GM19238 (cell line): ENCODE measurements at regions not wholly inside any gene's neighbourhood (a gene's known extent, or its start where the extent isn't known, plus 50 kb on each side); places are given as distances from the start of the nearest gene placed in this dataset.
"Not testable (repeated sequence)": the region's sequence is repeated elsewhere in the genome, so short reads cannot be mapped to it uniquely, and the experiment has no call there.

Source experiments
- DNase-seq: peaks from one replicate; pipeline ENCODE4 v3.0.0; 2011; ENCODE audit warnings: low spot score; ENCODE audit not compliant: insufficient read length

DNA sequence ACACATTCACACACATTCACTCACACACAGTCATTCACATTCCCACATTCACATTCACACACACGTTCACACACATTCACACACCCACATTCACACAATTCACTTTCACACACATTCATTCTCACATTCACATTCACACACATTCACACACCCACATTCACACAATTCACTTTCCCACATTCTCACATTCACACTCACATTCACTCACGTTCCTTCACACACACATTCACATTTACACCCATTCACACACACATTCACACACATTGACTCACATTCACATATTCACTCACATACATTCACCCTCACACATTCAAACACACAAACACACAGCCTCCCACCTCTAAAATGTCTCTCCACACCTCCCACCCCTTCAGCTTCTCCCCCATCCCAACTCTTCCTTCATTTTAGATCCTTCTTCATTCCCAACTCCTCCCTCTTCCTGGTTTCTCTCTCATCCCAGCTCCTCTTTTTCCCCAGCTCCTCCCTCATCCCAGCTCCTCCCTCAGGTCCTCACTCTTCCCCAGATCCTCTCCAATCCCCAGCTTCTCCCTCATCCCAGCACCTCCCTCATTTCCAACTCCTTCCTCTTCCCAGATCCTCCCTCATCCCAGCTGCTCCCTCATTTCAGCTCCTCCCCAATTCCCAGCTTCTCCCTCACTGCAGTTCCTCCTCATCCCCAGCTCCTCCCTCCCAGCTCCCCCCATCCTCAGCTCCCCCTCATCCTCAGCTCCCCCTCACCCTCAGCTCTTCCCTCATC, 111.0 kb downstream of the FAM53A start:
- no peak for DNase-seq

DNA sequence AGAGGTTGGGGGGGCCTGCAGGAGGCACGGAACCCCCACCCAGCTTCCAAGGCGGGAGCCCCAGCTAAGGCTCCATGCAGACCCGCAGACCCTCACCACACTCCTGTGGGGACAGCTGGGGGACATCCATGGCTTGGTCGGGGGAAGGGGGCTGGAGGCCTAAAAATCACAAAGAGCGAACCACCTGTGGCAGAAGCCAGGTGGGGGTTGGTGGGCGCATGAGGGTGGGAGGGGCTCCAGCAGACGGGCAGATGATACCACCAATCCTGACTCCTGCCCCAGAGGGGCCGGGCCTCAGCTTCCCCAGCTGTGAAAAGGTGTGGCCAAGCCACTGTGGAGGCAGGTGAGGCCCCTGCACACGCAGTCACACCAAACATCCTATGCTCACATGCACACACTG, 111.6 kb downstream of the FAM53A start:
- no peak for DNase-seq

DNA sequence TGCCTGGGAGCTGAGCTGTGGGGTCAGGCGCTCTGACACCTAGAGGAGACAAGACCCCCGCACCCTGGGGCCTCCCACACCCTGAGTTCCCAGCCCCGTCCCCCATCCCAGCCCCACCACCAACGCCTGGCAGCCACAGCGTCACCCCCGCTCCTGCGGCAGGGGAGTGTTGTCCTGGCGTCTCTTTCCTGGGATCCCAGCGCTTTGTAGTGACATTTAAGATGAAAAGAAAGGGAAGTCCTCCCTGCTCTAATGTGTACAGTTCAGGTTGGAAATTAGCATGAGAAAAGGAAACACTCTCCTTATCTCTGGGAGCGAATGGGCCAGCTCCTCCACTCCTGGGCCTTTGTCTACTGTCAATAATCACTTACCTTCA, 112.1 kb downstream of the FAM53A start:
- DNase-seq: no peak

DNA sequence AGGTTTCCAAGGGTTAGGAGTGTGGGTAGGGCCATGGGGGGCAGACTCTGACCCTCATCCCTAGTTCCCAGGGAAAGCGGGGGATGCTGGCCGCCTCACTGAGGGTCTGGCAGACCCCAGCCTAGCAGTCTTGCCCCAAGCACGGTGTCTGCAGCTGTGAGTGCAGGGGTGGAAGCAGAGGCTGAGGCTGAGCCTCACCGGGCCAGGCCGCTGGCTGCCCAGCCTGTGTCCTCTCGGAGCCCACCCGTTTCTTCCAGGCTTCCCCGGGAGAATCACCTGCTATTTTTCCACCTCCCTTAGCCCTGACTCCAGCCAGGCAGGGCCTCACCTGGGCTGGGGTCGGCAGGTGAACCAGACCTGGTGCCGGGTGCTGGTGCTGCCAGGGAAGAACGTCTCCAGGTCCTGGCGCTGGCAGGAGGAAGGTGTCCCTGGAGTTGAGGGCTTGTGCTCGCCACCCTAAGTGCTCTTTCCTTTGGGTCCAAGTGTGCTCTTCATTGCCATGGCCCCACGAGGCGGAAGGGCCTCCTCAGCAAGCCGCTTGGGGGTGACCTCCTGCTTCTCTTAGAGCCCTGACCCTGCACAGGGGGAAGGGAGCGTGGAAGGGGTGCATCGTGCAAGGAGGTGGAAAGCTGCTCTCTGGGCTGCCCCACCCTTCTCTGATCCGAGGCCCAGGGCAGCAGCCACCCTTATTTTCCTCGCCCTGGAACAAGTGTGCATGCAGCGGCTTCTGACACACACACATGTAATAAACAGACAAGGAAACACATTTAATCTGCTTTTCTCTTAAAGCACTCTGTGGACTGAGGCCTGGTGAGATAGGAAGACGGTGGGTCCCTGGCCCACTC, 112.7 kb downstream of the FAM53A start:
- no peak for DNase-seq

DNA sequence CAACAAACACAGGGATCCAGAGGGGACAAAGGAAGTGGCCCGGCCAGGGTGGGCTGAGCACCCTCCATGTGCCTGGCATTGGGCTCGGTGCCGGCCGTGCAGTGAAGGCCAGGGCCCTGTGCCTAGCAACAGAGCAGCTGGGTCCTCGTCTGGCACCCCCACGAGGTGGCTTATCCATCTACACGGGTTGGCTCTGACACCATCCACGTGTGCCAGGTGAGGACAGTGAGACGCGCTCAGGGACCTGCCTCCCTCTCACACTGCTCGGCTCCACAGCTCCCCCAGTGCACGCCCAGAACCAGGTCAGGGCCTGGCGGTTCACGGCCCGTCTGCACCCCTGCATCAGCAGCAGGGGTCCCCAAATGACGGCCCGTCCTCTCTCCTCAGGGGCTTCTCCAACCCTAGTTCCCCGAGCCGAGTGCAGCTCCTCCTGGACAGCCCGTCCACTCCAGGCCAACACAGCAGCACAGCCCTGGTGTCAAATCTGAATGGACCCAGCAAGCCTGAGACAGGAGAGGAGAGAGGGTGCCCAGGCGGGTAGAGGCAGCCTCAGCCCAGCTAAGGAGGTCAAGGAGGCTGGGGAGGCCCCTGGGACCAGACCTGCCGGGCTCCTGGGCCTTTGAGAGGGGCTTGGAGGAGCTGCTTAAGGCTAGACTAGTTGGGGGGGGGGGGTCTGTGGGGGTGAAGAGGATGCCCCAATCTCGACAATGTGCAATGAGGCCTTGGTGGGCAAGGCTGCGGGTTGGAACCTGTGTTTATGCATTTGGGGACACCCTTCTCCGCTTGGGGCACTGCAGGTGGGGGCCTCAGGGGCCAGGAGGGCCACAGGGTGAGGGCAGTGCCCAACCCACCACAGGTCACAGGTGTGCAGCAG, 113.6 kb downstream of the FAM53A start:
- DNase-seq: no peak

DNA sequence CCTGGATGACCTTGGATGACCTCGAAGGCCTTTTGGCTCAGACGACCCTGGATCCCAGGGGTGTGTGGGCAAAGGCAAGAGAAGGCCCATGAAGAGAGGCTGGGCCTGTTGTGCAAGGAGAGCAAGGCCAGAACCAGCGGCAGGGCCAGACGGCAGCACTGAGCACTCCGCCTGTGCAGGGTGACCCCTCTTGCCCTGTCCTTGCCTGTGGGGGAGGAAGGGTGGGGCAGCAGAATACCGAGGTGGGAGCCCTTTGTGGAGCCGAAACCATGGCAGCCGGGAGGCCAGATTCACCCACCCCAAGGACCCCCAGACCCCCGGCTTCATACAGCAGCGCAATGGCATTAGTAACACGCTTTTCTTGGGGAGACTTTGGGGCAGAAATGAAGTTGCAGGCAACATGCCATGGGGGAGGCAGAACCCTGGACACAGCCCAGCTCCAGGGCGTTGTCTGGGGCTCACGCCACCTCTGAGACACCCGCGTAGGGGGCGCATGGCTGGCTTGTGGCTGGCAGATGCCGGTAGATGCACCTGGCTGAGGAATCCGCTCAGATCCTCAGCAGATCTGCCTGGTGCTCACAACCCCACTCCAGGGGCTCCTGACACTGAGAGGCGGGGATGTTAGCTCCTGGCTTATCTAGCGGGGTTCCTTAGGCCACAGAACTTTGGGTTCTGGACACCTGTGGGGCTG, 114.5 kb downstream of the FAM53A start:
- DNase-seq: no peak

DNA sequence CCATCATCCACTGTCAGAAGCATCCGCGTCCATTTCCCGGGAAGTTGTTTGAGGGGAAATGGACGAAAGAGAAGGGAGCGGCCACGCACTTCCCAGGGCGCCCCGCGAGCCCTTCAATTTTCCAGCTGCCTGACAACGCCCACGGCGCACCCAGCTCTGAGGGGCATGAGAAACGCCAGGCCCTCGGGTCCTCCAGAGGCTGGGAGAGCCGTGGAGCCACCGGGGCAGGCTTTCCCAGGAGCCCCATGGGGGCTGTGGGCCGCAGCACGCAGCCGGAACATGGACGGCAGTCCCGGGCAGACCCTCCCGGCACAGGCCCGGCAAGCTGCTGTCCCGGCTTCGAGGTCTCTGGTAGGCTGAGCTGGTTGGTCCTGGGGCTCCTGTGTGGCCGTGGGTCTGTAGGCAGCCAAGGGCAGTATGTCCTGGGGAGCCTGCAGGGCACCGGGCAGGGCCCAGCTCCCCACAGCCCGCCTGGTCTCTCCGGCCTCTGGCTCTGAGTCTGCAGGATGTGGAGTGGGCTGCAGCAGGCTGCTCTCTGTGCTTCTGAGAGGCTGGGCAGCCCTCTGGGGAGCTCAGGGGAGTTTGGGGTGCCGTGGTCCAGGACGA, 115.2 kb downstream of the FAM53A start:
- DNase-seq: no peak

DNA sequence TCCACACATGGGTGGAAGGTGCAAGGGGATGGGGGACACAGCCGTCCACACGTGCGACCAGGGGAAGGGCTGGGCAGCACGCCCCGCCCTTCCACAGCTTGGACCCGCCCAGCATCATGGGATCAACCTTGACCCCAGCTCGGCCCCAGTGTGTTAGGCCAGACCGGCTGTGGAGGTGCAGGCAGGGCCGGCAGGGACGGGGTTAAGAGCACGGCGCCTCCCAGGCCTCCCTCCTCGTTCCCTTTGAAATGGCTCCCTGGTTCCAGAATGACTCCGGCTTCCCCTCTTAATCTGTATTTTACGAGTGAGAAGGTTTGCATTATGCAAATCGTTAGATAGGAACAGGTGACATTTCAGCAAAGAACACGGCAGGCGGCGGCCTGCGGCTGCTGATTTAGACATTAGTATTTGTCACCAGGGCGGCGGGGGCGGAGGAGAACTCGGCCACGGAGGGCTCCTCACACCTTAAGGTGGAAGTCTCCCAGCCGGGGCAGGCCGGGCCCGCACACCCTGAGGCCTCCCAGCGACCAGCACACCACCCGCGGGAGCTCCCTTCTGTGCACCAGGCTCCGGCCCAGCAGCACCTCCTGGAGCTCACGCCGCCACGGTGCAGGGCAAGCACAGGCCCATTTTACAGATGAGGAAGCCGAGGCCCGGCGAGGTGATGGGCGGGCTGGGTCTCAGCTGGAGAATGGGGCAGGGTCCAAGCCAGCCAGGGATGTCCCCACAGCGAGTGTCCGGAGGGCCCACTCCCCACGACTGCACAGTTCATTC, 116.1 kb downstream of the FAM53A start:
- no peak for DNase-seq

DNA sequence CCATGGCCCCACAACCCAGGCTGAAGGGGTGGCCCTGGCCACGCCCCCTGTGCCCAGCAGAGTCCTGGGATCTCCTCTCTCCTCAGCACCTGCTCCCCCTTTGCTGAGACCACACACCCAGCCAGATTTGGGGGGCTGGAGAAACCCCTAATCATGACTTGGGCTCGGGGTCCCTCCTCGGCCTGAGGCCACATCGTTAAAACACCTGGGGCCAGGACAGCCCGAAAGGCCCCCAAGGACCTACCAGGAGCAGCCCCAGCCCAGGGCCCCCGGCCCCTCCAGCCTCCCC, 116.7 kb downstream of the FAM53A start:
- DNase-seq: no peak

DNA sequence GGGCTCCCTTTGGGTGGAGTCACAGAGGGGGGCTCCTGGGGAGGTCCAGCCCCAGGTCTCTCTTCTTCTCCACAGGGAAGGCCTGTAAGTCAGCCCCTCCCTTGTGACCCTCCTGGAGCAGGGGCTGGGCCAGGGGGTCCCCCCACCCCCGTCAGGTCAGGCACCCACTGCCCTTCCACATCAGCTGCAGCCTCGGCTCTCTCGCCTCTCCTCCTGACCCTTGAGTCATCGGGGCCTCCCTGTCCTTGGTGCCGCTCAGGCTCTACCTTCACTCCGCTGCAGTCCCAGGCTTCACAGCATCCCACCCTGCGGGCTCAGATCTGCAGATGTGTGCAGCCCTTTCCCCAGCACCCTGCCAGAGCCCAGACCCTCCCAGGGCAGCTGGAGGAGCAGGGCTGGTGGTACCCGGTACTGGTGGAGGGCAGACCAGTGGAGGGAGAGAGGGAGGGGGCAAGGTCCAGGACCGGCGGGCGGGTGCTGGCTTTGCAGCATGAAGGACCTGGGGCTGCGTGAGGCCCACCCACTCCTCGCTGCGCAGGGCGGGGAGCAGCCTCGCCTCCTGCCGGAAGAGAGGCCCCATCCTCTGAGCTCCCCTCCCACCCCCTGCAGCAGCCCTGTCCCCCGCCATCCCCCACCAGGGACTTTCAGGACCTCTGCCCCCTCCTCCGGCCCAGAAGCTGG, 117.1 kb downstream of the FAM53A start:
- no peak for DNase-seq

DNA sequence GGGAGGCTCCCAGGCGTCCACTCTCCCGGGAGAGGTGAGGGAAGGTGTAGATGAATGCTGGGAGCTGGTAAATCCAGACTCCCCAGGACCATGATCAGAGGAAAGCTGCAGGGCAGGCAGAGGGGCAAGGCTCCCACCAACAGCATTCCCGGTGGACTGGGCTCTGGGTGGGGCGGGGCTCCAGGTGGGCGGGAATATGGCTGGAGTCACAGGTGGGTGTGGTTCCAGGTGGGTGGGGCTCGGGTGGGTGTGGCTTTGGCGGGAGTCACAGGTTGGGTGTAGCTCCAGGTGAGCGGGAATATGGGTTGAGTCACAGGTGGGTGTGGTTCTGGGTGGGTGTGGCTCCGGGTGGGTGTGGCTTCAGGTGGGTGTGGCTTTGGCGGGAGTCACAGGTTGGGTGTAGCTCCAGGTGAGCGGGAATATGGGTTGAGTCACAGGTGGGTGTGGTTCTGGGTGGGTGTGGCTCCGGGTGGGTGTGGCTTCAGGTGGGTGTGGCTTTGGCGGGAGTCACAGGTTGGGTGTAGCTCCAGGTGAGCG, 117.7 kb downstream of the FAM53A start:
- not testable (repeated sequence) for DNase-seq

DNA sequence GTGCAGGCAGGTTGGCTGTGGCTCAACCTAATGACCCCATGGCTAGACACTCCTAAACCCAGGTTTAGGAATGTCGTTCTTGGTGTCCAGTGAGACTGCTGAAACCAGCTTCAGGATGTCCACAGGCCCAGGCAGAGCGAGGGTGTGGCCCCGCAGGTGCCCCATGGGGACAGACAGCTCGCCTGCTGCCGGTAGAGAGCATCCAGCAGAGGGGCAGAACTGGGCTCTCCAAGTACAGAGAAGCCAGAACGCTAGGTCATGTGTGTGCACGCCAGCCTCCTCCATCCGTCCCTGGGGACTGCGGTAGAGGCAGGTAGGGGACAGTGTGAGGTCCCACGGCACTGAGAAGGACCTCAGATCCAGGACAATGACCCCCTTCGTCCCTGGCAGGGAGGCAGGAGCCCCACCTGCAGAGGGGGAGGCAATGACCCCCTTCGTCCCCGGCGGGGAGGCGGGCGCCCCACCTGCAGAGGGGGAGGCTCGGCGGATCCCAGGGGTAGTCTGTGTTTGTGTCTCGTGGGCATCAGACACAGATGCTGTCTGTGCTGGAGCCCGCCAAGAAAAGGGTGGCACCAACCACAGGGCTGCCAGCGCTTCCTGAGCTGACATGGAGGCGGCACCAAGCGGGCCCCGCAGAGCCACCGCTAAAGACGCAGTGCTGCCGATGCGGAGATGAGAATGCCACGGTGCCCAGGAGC, 118.4 kb downstream of the FAM53A start:
- DNase-seq: no peak

DNA sequence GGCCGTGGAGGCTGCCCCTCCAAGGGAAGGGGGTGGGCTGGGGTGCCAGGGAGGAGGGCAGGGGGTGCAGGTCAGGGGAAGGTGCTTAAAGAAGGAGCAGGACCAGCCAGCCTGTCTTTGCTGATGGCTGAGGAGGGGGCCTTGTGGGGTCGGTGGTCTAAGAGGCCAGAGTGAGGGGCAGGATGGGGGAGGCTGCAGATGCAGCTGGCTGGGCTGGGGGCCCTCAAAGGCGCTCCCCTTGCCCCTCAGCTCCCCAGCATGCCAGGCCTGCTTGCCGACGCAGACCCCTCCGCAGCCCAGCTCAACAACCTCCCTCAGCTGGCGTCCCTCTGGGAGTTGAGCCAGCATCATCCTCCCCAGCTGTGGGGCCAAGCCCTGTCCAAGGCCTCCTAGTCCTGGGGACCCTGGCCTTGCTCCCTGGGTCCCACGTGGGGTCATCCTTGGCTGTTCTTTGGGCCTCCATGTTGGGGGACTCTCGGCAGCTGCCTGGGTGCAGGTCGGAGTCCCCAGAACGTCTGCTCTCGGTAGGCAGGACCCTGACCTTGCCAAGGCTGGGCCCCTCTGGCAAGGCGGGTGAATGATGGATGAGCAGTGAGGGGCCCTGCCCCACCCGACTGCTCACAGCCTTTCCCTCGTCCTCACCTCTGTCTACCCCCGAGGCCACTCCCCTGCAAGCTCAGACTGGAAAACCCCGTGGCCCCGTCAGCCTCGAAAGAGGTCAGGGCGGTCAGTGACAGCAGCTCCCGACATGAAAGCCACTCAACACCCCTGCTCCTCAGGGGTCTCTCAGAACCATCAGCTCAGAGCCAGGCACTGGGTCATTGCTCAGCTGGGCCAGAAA, 119.4 kb downstream of the FAM53A start:
- no peak for DNase-seq

DNA sequence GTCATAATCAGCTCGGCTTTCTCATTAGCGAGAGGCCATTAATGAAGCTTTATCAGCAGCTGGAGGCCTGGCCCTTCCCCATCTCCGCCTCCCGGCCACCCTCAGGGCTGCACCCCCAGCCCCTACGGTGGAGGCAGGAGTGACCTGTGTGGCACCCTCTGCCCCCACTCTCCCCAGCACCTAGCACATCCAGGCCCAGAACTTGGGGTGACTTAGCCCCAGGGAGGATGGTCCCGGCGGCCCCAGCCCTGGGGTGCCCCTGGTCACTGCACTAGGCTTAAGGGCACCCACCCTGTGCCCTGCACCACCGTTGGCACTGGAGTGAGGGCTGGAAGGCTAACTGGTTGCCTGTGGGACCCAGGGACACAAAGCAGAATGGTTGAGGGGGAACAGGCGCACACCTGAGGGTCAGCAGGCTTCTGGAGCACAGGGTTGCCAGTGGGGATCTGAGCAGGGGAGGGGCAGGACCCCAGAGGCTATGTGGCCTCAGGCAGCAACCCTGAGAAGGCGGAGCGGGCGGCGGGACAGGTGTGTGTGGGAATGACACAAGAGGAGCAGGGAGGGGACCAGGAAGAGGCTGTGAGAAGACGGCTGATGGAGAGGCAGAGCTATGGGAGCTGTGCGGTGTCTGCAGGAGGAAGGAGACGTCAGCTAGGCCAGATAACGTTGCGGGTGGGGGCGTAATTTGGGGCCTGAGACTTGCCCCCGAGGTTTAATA, 120.2 kb downstream of the FAM53A start:
- DNase-seq: no peak

DNA sequence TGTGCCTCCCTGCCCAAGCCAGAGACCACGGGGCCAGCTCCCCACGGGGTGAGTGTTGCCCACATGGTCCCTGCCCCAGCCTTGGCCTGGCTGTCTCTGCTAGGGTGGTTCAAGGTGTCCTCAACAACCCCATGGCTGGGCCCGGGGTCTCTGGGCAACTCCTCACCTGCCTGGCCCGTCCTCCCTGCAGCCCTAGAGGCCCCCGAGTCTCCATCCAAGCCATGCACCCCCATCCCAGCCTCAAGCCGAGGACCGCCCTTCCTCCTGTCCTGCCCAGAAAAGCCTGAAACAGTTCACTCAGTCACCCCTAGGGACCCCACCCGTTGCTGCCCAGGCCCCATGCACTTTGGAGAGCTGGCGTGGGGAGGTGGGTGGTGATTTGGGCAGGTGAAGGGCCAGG, 120.9 kb downstream of the FAM53A start:
- DNase-seq: no peak

DNA sequence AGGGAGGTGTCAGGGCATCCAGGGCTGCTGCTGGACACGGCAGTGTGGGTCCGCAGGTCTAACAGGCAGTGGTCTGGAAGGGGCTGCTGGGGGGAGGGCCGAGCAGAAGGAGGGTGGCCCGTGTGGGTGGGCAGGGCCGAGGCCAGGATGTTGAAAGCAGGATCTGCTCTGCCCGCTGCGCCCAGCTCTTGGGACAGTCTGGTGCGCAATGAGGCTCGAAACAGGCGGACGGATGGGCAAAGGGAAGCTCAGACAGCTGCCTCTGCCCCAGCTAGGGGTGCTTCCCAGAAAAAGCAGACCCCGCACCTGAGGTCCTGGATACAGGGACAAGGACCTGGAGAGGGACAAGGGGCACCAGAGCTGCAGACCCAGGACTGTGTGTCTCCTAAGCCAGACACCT, 121.3 kb downstream of the FAM53A start:
- DNase-seq: no peak

DNA sequence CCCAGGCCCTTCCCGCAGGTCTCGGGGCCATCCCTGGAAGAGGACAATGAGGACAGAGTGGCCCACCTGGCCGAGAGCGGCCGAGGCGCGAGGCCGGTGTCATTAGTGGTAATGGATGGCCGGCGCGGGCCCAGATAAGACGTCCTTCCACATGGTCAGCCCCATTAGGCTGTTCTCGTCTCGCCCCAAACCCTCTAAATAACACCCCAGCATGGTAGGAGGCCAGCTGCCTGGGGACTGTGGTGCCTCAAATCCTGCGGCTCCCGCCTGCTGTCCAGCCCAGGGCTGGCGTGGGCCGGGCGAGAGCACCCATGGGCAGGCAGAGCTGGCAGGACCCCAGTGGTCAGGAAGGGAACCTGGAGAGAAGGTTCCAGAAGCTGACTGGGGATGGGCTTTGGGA, 121.7 kb downstream of the FAM53A start:
- no peak for DNase-seq
